HCT116 (cell line): ENCODE measurements at regions not wholly inside any gene's neighbourhood (a gene's known extent, or its start where the extent isn't known, plus 50 kb on each side); places are given as distances from the start of the nearest gene placed in this dataset.
A peak's percentile ranks its signal among the peaks of the same experiment; 100 is the strongest.

Source experiments
- ATAC-seq: fragments of 200-7000 bp; cut with Tn5 transposase; 2 replicates; pipeline ENCODE4 v1.9.1; 2020; ENCODE audit warnings: mild to moderate bottlenecking, moderate library complexity
- BruUV-seq: library from RNA; stranded (reverse); fragments of 400-500 nt; replicated peaks from 2 replicates; lab custom pipeline; 2021; lab: Mats Ljungman, UMichigan
- CTCF ChIA-PET: fragments of 300-600 bp; sonication (Branson Sonifier 250); formaldehyde crosslinking; loops from one replicate; lab custom pipeline; 2021; ENCODE audit warnings: antibody characterized with exemption; lab: Charles Lee
- POLR2A ChIA-PET: fragments of 300-600, 350-600 bp; sonication (Branson Sonifier 250); formaldehyde crosslinking; loops from one replicate; lab custom pipeline; 2021; ENCODE audit warnings: antibody characterized with exemption; lab: Charles Lee
- RAD21 ChIA-PET, 2 experiments: fragments of 300-600 bp; sonication (Branson Sonifier 250); formaldehyde crosslinking; loops; one replicate each; lab custom pipeline; 2023; ENCODE audit warnings: low total read pairs in 2 of 2; ENCODE audit not compliant: uncharacterized antibody in 2 of 2, unreplicated experiment in 2 of 2, low non-redundant PET in 1 of 2; lab: Charles Lee
- DNase-seq: peaks from one replicate; pipeline ENCODE4 v3.0.0-alpha.2; 2010; ENCODE audit warnings: low read depth, low spot score
- H2AFZ ChIP-seq: fragments of 200-600 bp; shearing (Covaris generic), sonication (generic); 2 replicates; pipeline ENCODE4 v1.6.1; 2017; ENCODE audit warnings: low read depth, mixed run types, mixed read lengths, antibody characterized with exemption, low read length; ENCODE audit not compliant: poor library complexity, severe bottlenecking
- H3K27ac ChIP-seq: 2 replicates; pipeline ENCODE4 v1.5.1; 2012; ENCODE audit warnings: low read depth, low read length
- H3K27me3 ChIP-seq: fragments of 200-600 bp; sonication (generic); 2 replicates; pipeline ENCODE4 v1.6.1; 2016; ENCODE audit warnings: mixed run types, low read length, mixed read lengths; ENCODE audit not compliant: insufficient read depth
- H3K36me3 ChIP-seq, 2 experiments: fragments of 200-500 bp in 1 of 2; fragments of 200-600 bp in 1 of 2; sonication (Bioruptor generic) in 1 of 2; sonication (generic) in 1 of 2; 2 replicates each; pipeline versions ENCODE4 v1.5.1 to v1.6.1; 2014 to 2016; ENCODE audit warnings: low read length in 2 of 2, inconsistent platforms in 1 of 2, mixed read lengths in 1 of 2, mixed run types in 1 of 2; ENCODE audit not compliant: insufficient read depth in 2 of 2, control insufficient read depth in 1 of 2
- H3K4me1 ChIP-seq, 2 experiments: fragments of 200-600 bp in 1 of 2; sonication (generic) in 1 of 2; 2 replicates each; pipeline versions ENCODE4 v1.5.1 to v1.6.1; 2012 to 2017; ENCODE audit warnings: low read length in 2 of 2, inconsistent platforms in 1 of 2, mild to moderate bottlenecking in 1 of 2, mixed read lengths in 1 of 2, mixed run types in 1 of 2, moderate library complexity in 1 of 2; ENCODE audit not compliant: insufficient read depth in 2 of 2, control insufficient read depth in 1 of 2
- H3K4me2 ChIP-seq: fragments of 200-600 bp; sonication (generic); 2 replicates; pipeline ENCODE4 v1.6.1; 2017; ENCODE audit warnings: mixed run types, low read length, mixed read lengths
- H3K4me3 ChIP-seq, 2 experiments: fragments of 200-600 bp in 1 of 2; sonication (generic) in 1 of 2; replicated peaks in 1 of 2; 2 replicates each; pipeline ENCODE4 v1.5.1; 2011 to 2016; ENCODE audit warnings: low read length in 2 of 2, control low read depth in 1 of 2, low read depth in 1 of 2, mild to moderate bottlenecking in 1 of 2, mixed read lengths in 1 of 2, mixed run types in 1 of 2
- H3K79me2 ChIP-seq: fragments of 200-600 bp; sonication (generic); 2 replicates; pipeline ENCODE4 v1.6.1; 2017; ENCODE audit warnings: mild to moderate bottlenecking, mixed run types, low read length, moderate library complexity, mixed read lengths; ENCODE audit not compliant: insufficient read depth
- H3K9ac ChIP-seq: fragments of 200-600 bp; sonication (generic); 2 replicates; pipeline ENCODE4 v1.6.1; 2016; ENCODE audit warnings: low read length, mixed read lengths
- H3K9me2 ChIP-seq: fragments of 200-600 bp; sonication (generic), shearing (Covaris generic); 2 replicates; pipeline ENCODE4 v1.6.1; 2017; ENCODE audit warnings: mixed run types, mild to moderate bottlenecking, moderate library complexity; ENCODE audit not compliant: insufficient read depth
- H3K9me3 ChIP-seq, 2 experiments: fragments of 200-500 bp in 1 of 2; fragments of 200-600 bp in 1 of 2; sonication (Bioruptor generic) in 1 of 2; sonication (generic) in 1 of 2; 2 replicates each; pipeline ENCODE4 v1.6.1; 2014 to 2017; ENCODE audit warnings: low read length in 2 of 2, mixed read lengths in 2 of 2, inconsistent platforms in 1 of 2, low read depth in 1 of 2, mild to moderate bottlenecking in 1 of 2, mixed run types in 1 of 2, moderate library complexity in 1 of 2; ENCODE audit not compliant: control insufficient read depth in 1 of 2, insufficient read depth in 1 of 2
- H4K20me1 ChIP-seq: fragments of 200-600 bp; sonication (generic), shearing (Covaris generic); 2 replicates; pipeline ENCODE4 v1.6.1; 2017; ENCODE audit warnings: mixed run types, mild to moderate bottlenecking, moderate library complexity; ENCODE audit not compliant: insufficient read depth
- CBX3 ChIP-seq: IDR thresholded peaks from 2 replicates; pipeline ENCODE4 v1.6.1; 2012; ENCODE audit warnings: low read depth
- CEBPB ChIP-seq: IDR thresholded peaks from 2 replicates; pipeline ENCODE4 v1.6.1; 2012; ENCODE audit warnings: low read depth
- EGR1 ChIP-seq: IDR thresholded peaks from 2 replicates; pipeline ENCODE4 v1.6.1; 2012; ENCODE audit warnings: low read depth
- ELF1 ChIP-seq: IDR thresholded peaks from 2 replicates; pipeline ENCODE4 v1.6.1; 2012; ENCODE audit warnings: low read depth, borderline replicate concordance
- EZH2 ChIP-seq: fragments of 200-600 bp; sonication (generic); IDR thresholded peaks from 2 replicates; pipeline ENCODE4 v1.6.1; 2017; ENCODE audit warnings: antibody characterized with exemption, mixed run types
- EZH2phosphoT487 ChIP-seq: fragments of 200-600 bp; IDR thresholded peaks from 2 replicates; pipeline ENCODE4 v1.6.1; 2018; ENCODE audit warnings: antibody characterized with exemption, borderline replicate concordance
- FOSL1 ChIP-seq: IDR thresholded peaks from 2 replicates; pipeline ENCODE4 v1.6.1; 2012; ENCODE audit warnings: low read depth
- JUND ChIP-seq: IDR thresholded peaks from 2 replicates; pipeline ENCODE4 v1.6.1; 2012
- POLR2A ChIP-seq: IDR thresholded peaks from 2 replicates; pipeline ENCODE4 v1.7.0; 2011; ENCODE audit warnings: borderline replicate concordance; ENCODE audit not compliant: insufficient read depth, insufficient read length; ENCODE audit errors: extremely low read depth
- POLR2AphosphoS5 ChIP-seq: IDR thresholded peaks from 2 replicates; pipeline ENCODE4 v1.6.1; 2011; ENCODE audit warnings: mild to moderate bottlenecking, low read depth, low read length, moderate library complexity
- SIN3A ChIP-seq: IDR thresholded peaks from 2 replicates; pipeline ENCODE4 v1.6.1; 2012; ENCODE audit warnings: low read depth
- SP1 ChIP-seq: IDR thresholded peaks from 2 replicates; pipeline ENCODE4 v1.6.1; 2012; ENCODE audit warnings: low read depth
- SRF ChIP-seq: IDR thresholded peaks from 2 replicates; pipeline ENCODE4 v1.6.1; 2012; ENCODE audit warnings: low read depth
- TCF7L2 ChIP-seq: IDR thresholded peaks from 2 replicates; pipeline ENCODE4 v1.7.0; 2011; ENCODE audit warnings: borderline replicate concordance, inconsistent platforms; ENCODE audit not compliant: insufficient read depth, insufficient read length; ENCODE audit errors: extremely low read depth
- YY1 ChIP-seq: IDR thresholded peaks from 2 replicates; pipeline ENCODE4 v1.6.1; 2011; ENCODE audit warnings: low read length, low read depth, moderate library complexity, mild to moderate bottlenecking; ENCODE audit not compliant: insufficient replicate concordance; ENCODE audit errors: extremely low read depth
- ZNF274 ChIP-seq: fragments of 200-500 bp; sonication (Bioruptor generic); IDR thresholded peaks from 2 replicates; pipeline ENCODE4 v1.6.1; 2014; ENCODE audit warnings: mild to moderate bottlenecking, low read depth, low read length, inconsistent platforms
- intact Hi-C: fragments of 100-400 bp; cut with micrococcal nuclease; formaldehyde crosslinking; loops from 2 replicates; pipeline ENCODE4 v1.10.0; 2022
- TF ChIP-seq, protein P1 (sequence below): IDR thresholded peaks from 2 replicates; pipeline ENCODE4 v1.6.1; 2012; ENCODE audit warnings: low read depth
- TF ChIP-seq, protein P2 (sequence below): IDR thresholded peaks from 2 replicates; pipeline ENCODE4 v1.6.1; 2012
- TF ChIP-seq, protein P3 (sequence below): IDR thresholded peaks from 2 replicates; pipeline ENCODE4 v1.6.1; 2012
- TF ChIP-seq, protein P4 (sequence below): IDR thresholded peaks from 2 replicates; pipeline ENCODE4 v1.6.1; 2011; ENCODE audit warnings: mild to moderate bottlenecking, low read length, moderate library complexity; ENCODE audit not compliant: insufficient replicate concordance; ENCODE audit errors: extremely low read depth

DNA sequence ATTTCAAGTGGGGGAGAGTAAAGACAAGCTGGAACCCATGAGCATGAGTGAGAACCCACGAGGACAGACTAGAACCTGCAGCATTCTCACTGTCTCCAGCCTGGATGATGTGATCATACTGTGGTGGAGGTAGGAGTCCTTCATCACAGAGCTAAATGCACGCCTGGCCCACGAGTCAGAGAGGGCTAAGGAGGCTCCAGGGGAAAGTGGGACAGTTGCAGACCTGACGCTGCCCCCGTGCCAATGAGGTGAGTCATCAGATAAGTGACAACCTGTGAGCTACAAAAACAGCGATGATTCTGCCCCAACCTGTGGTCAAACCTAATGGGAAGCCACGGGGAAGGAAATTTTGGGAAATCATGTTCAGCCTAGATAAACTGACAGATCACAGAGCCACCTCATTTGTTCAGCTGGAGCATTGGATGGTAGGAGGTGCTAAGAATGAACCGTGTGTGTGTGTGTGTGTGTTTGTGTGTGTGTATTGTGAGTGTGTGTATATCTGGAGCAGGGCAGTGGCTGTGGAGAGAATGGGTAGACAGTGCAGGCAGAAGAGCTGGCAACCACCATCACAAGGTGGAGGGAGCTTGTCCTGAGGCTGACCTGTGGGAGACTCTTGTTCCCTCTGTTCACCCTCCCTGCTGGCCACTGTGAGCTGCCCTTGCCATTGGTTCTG is 131.8 kb downstream of the UTP18 start:
- H3K4me1 ChIP-seq, result peaks cover 8 to 9% of the 10 kb centered on the region in 2 experiments; a peak in 3 of 4 replicates
- CTCF ChIA-PET, result interaction anchor here (0.8 to 1.6 kb wide), 3 partner anchors 44 to 93 kb away, joined by 3 to 5 read pairs (median 4); no protein-coding TSS in a partner anchor
- DNase-seq (peak; percentile 32), ATAC-seq (peak; percentile 89)
- no peaks in the 10 kb centered on the region for H3K9me2 ChIP-seq
- peak overlapping the region; percentile 65 for H3K4me2 ChIP-seq
- H2AFZ ChIP-seq, result peak overlapping the region; percentile 67
- H3K79me2 ChIP-seq, result no peaks in the 10 kb centered on the region
- POLR2A ChIA-PET, result no interaction called here
- intact Hi-C loops, result no loop called here
- no TSS peak for BruUV-seq
- H3K9me3 ChIP-seq, result no peaks in the 10 kb centered on the region
- RAD21 ChIA-PET, result interaction anchor here in 1 of 2 experiments (0.6 kb wide), 1 partner anchor 72 kb away, joined by 3 read pairs; no protein-coding TSS in a partner anchor
- H3K36me3 ChIP-seq, result no peaks in the 10 kb centered on the region
- H3K27me3 ChIP-seq, result no peaks in the 10 kb centered on the region
- no peaks in the 10 kb centered on the region for H4K20me1 ChIP-seq
- H3K9ac ChIP-seq, result no peak overlapping the region
- peak overlapping the region in 1 of 2 experiments; percentile 21; a peak in 1 of 4 replicates for H3K4me3 ChIP-seq
- H3K27ac ChIP-seq, result no peak overlapping the region
- TF ChIP-seq SIN3A (no peak), SRF (no peak), EZH2 (no peak), EGR1 (no peak), SP1 (no peak), ELF1 (no peak), CEBPB (no peak), JUND (peak; percentile 59; the same call in 1 of the 2 replicates), YY1 (no peak), POLR2AphosphoS5 (no peak), CBX3 (no peak), EZH2phosphoT487 (no peak), TCF7L2 (no peak), POLR2A (no peak), FOSL1 (peak; percentile 68), ZNF274 (no peak)
- TF ChIP-seq, protein P1, sequence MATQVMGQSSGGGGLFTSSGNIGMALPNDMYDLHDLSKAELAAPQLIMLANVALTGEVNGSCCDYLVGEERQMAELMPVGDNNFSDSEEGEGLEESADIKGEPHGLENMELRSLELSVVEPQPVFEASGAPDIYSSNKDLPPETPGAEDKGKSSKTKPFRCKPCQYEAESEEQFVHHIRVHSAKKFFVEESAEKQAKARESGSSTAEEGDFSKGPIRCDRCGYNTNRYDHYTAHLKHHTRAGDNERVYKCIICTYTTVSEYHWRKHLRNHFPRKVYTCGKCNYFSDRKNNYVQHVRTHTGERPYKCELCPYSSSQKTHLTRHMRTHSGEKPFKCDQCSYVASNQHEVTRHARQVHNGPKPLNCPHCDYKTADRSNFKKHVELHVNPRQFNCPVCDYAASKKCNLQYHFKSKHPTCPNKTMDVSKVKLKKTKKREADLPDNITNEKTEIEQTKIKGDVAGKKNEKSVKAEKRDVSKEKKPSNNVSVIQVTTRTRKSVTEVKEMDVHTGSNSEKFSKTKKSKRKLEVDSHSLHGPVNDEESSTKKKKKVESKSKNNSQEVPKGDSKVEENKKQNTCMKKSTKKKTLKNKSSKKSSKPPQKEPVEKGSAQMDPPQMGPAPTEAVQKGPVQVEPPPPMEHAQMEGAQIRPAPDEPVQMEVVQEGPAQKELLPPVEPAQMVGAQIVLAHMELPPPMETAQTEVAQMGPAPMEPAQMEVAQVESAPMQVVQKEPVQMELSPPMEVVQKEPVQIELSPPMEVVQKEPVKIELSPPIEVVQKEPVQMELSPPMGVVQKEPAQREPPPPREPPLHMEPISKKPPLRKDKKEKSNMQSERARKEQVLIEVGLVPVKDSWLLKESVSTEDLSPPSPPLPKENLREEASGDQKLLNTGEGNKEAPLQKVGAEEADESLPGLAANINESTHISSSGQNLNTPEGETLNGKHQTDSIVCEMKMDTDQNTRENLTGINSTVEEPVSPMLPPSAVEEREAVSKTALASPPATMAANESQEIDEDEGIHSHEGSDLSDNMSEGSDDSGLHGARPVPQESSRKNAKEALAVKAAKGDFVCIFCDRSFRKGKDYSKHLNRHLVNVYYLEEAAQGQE, result no peak
- TF ChIP-seq, protein P2, sequence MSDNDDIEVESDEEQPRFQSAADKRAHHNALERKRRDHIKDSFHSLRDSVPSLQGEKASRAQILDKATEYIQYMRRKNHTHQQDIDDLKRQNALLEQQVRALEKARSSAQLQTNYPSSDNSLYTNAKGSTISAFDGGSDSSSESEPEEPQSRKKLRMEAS, result peak; percentile 26; the same call in 1 of the 2 replicates
- TF ChIP-seq, protein P3, sequence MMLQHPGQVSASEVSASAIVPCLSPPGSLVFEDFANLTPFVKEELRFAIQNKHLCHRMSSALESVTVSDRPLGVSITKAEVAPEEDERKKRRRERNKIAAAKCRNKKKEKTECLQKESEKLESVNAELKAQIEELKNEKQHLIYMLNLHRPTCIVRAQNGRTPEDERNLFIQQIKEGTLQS, result no peak
- TF ChIP-seq, protein P4, sequence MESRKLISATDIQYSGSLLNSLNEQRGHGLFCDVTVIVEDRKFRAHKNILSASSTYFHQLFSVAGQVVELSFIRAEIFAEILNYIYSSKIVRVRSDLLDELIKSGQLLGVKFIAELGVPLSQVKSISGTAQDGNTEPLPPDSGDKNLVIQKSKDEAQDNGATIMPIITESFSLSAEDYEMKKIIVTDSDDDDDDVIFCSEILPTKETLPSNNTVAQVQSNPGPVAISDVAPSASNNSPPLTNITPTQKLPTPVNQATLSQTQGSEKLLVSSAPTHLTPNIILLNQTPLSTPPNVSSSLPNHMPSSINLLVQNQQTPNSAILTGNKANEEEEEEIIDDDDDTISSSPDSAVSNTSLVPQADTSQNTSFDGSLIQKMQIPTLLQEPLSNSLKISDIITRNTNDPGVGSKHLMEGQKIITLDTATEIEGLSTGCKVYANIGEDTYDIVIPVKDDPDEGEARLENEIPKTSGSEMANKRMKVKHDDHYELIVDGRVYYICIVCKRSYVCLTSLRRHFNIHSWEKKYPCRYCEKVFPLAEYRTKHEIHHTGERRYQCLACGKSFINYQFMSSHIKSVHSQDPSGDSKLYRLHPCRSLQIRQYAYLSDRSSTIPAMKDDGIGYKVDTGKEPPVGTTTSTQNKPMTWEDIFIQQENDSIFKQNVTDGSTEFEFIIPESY, result no peak
